HG02973 (cell line): ENCODE measurements at regions not wholly inside any gene's neighbourhood (a gene's known extent, or its start where the extent isn't known, plus 50 kb on each side); places are given as distances from the start of the nearest gene placed in this dataset.
"Not testable (repeated sequence)": the region's sequence is repeated elsewhere in the genome, so short reads cannot be mapped to it uniquely, and the experiment has no call there.

Experiments
- ATAC-seq: cut with Tn5 transposase; IDR thresholded peaks from one replicate; pipeline ENCODE4 v1.9.1; 2021; ENCODE audit warnings: moderate library complexity; ENCODE audit not compliant: unreplicated experiment

GRCh38 chr10:64771253-64772050, 1250.3 kb downstream of the REEP3 start:
- ATAC-seq = no peak

DNA sequence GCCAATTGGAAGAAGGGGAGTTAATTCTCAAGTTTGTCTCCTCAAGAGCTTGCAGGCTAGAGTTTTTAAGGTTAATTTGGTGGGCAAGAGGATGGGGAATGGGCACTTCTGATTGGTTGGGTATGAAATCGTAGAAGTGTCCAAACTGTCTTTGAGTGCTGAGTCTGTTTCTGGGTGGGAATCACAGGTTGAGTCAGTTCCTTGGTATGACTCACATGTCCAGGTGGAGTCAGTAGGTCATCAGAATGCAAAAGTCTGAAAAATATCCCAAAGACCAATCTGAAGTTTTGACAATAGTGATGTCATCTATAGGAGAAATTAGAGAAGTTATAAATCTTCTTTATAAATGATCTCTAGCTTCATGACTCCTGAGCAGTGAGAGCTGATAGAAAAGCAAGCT, 1252.2 kb downstream of the REEP3 start:
- no peak for ATAC-seq

DNA sequence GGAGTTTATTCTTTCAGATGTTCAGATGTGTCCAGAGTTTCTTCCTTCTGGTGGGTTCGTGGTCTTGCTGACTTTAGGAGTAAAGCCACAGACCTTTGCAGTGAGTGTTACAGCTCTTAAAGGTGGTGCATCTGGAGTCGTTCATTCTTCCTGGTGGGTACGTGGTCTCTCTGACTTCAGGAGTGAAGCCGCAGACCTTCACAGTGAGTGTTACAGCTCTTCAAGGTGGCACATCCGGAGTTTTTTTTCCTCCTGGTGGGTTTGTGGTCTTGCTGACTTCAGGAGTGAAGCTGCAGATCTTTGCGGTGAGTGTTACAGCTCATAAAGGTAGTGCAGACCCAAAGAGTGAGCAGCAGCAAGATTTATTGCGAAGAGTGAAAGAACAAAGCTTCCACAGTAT, 1263.2 kb downstream of the REEP3 start:
- not testable (repeated sequence) for ATAC-seq

- ATAC-seq = no peak
Observed at GRCh38 chr10:64785816-64786215, 1264.6 kb downstream of the REEP3 start.

DNA sequence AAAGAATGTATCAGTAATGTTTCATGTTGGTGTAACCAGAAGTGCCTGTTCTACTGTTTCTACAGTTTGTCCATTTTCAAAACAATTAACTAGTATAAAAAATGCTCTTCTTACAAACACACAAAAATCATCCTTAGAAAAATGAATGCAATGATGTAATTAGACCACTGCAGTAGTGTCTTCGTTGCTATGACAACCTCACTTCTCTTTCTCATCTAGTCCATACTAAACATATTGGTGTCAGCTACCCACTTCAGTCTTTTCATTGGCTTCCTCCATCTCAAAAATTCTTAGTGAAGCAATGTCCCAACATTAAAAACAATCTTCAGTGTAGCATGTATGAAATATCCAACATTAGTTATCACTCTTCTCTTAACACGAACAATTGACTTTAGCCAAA, 1265.8 kb downstream of the REEP3 start:
- ATAC-seq = no peak

DNA sequence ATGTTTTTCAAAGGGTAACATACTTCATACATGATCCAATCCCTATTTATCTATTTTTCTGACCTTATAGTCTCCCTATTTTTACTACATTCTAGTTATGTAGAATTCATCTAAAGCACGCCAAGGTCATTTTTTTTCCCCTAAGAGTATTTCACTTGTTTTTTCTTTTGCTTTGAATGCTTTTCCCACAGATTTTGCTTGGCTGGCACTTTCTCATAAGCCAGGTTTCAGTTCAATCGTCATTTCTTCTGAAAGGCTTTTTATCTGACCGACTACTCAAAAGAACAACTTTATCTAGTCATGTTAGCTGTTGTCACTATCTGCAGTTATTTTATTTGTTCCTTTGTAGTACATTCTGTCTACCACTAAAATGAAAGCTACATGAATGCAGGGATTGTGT, 1274.6 kb downstream of the REEP3 start:
- ATAC-seq = no peak

- ATAC-seq = no peak
Observed at GRCh38 chr10:64798297-64798696, 1277.1 kb downstream of the REEP3 start.

DNA sequence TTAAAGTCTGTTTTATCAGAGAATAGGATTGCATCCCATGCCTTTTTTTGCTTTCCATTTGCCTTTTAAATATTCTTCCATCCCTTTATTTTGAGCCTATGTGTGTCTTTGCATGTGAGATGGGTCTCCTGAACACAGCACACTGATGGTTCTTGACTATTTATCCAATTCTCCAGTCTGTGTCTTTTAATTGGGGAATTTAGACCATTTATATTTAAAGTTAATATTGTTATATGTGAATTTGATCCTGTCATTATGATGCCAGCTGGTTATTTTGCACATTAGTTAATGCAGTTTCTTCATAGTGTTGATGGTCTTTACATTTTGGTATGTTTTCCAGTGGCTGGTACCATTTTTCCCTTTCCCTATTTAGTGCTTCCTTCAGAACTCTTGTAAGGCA, 1287.0 kb downstream of the REEP3 start:
- not testable (repeated sequence) for ATAC-seq

- ATAC-seq = not testable (repeated sequence)
Observed at GRCh38 chr10:64810046-64810445, 1288.8 kb downstream of the REEP3 start.

DNA sequence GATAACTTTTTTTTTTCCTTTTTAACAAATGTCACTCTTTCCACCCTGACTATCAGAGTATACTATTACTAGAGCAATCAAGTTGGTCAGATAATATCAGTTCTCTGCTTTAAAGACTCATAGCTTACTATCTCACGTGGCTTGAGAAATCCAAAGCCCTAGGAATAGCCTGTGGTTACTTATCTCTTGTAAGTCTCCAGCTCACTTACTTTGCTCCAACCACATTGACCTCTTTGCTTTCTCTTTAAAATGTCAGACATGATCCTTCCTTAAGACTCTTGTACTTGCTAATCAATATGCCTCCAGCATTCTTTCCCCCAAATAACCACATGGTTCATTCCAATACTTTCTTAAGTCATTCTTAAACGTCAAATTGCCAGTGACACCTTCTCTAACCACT, 1292.2 kb downstream of the REEP3 start:
- no peak for ATAC-seq

DNA sequence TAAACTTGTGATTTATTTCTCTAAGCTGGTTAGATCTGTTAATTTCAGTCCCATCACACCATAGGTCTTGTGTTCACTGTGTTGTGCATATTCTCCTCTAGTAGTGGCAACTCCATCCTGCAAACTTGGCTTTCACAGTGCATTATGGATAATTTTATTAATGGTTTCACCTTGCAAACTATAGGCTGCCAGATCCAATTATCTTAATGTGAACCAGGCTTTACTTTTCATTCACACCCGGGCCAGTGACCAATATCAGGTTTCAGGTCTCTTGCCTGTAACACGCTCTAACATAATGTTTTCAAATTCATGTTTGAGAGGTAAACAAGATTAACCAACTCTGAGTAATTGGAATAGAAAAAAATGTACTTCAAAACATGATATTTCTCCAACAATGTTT, 1293.0 kb downstream of the REEP3 start:
- ATAC-seq = no peak

- no peak for ATAC-seq
Observed at GRCh38 chr10:64829888-64830412, 1308.7 kb downstream of the REEP3 start.

- ATAC-seq = no peak
Observed at GRCh38 chr10:64830869-64831268, 1309.7 kb downstream of the REEP3 start.

DNA sequence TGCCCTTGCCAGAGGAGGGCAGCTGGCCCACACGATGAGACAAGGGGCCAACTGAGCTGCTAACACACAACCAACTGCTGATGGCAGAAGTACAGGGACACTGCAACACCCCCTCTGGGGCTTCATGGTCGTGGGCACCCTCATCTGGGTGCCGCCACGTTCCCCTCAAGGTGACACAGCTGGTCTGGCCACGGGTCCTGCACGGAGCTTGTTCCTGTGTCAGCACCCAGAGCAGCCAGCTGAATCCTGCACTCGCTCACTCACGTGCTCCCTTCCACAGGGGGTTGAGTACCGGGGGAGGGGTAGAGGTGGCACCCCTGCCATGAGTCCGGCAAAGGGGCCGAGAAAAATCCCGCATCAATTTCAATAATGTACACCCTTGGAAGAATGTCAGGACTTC, 1319.1 kb downstream of the REEP3 start:
- ATAC-seq = no peak

- ATAC-seq = no peak
Observed at GRCh38 chr10:64846700-64847099, 1325.5 kb downstream of the REEP3 start.

DNA sequence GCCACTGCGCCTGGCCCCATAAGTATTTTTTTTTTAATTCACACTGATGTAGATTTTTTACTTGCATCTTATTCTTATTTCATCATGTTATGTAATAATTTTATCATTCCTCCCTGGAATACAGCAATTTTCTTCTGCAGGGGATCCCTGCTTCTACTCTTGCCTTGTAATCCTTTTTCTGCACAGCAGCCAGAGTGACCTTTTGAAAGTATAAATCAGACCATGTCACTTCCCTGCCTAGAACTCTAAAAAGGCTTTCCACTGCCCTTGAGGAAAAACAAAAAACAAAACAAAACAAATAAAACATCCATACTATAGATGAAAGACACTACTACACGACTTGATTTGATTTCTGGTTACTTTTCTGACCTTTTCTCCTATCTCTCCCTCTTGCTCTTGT, 1334.7 kb downstream of the REEP3 start:
- ATAC-seq = no peak

DNA sequence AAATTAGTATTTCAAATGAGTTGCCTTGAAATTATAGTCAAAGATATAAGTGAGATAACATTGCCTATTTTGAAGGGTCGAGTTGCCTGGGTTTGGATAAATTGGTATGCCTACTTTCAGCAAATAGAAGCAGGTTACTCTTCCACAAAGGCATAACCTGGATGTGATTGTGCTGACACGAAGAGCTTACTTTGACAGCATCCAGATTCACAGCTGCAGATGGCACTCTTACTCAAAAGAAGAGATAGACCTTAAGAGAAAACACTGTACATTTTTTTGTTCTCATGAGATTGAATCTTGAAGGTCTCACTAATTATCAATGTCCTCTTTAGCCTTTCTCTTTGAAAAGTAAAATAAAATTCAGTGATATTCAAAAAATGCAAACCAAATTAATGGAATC, 1338.7 kb downstream of the REEP3 start:
- no peak for ATAC-seq

GRCh38 chr10:64863836-64864235, 1342.6 kb downstream of the REEP3 start:
- no peak for ATAC-seq

- no peak for ATAC-seq
Observed at GRCh38 chr10:64867501-64867962, 1346.3 kb downstream of the REEP3 start.

- no peak for ATAC-seq
Observed at GRCh38 chr10:64873088-64873487, 1351.9 kb downstream of the REEP3 start.

DNA sequence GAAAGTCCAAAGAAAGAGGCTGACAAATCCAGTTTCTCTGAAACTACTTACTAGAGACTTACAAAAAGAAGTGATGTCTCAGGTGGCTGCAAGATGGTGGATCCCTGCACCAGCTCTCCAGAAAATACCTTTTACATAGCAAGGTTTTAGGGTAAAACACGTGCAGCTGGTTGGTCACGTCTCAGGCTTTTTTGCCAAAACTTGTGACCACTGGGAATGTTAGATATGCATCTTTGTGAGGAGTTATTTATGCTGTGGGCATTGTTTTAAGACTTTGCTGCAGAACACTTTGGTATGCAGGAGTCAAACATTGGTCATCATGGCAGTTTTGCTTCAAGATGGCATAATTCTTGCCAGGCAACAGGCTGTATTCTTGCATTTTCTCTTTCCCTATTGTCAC, 1352.8 kb downstream of the REEP3 start:
- ATAC-seq = no peak

DNA sequence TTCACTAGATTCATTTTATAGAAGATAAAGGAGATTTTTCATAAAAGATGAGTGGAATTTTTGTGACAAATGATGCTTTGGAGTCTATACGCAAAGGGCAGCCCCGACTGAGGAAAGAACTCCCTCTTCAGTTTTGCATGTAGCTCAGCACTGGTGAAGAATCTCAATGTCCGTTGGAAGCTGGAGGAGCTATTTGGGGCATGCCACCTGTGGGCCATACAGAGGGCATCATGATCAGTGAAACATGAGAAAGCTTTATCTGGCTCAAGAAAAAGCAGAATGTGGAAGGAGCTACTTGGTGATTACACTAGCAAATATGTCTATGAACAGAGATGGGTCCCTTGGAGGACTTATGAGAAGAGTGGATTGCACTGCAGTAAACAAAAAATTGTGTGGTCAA, 1359.3 kb downstream of the REEP3 start:
- ATAC-seq = no peak

DNA sequence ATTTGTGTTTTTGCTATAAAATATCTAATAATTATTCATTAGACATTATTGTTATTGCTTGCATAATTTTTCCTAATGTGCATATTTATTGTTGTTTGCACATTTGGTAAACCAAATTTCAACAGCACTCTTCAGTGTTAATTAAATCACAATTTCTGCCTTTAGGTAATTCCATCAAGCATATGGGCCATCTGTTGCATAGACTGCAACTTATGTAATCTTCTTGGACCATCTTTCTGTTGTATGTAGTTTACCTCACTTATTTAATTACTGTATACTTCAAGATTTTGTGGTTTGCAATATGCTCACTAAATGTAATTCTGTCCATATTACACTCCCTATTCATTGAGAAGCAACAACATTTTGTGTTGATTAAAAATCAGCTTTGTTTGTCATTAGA, 1360.1 kb downstream of the REEP3 start:
- no peak for ATAC-seq
